SH-SY5Y (cell line): ENCODE measurements at regions not wholly inside any gene's neighbourhood (a gene's known extent, or its start where the extent isn't known, plus 50 kb on each side); places are given as distances from the start of the nearest gene placed in this dataset.

ENCODE experiments used
- GATA2 ChIP-seq: IDR thresholded peaks from 2 replicates; pipeline ENCODE4 v1.6.1; 2011; ENCODE audit warnings: mild to moderate bottlenecking, low read depth, low read length
- GATA3 ChIP-seq: IDR thresholded peaks from 2 replicates; pipeline ENCODE4 v1.6.1; 2011; ENCODE audit warnings: low read depth, mild to moderate bottlenecking, low read length, moderate library complexity

DNA sequence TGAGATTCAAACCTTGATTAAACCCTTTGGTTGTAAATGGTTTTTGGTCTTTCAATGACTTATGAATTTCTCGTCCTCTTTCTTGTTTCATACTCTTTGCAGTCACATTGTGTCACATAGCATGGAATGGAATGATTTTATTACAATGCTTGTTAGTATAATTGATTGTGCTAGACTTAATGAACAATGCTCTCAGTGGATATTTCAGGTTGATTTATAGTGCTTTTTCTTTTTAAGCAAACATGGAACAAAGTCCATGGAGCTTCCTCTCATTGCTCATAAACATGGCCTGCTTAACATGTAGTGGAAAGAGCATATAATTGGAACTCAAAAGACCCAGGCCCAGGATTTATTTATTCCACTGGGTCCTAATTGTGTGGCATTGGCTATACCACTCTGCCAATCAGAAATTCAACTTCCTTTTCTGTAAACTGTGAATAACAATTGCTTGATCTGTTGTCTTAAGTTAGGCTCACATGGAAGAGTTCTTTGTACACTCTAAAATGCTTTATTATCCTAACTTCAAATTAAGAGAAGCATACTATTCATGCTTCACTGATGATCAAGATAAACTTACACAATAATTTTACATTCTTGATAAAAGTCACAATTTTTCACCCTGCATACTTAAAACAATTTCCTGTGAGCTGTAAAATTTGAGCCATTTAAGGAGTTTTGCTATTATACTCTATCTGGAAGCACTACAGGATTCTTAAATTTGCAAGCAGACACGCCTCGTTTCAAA, 370.5 kb upstream of the PDE3A start:
- TF ChIP-seq GATA3 (no peak), GATA2 (no peak)
